ENCODE measurements at regions not wholly inside any gene's neighbourhood (a gene's known extent, or its start where the extent isn't known, plus 50 kb on each side); places are given as distances from the start of the nearest gene placed in this dataset.

DNA sequence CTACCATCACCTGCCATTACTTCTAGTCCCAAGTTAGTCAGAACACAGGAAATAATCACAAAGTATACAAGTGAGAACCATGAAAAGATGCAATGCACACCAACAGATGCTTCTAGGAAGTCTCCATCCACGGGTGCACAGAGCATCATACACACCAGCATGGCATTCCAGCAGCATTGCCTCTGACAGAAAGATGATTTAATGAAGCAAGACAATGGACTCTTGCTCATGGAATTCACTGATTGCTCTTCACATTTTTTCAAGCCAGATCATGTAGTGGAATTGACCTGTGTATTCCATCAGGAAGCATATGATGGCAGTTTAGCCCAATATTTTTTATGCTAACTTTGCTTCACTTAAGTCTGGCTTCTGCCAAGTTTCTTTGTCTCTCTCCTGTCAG lies 406.3 kb upstream of the RGS17 start:
- TF ChIP-seq, protein P1, sequence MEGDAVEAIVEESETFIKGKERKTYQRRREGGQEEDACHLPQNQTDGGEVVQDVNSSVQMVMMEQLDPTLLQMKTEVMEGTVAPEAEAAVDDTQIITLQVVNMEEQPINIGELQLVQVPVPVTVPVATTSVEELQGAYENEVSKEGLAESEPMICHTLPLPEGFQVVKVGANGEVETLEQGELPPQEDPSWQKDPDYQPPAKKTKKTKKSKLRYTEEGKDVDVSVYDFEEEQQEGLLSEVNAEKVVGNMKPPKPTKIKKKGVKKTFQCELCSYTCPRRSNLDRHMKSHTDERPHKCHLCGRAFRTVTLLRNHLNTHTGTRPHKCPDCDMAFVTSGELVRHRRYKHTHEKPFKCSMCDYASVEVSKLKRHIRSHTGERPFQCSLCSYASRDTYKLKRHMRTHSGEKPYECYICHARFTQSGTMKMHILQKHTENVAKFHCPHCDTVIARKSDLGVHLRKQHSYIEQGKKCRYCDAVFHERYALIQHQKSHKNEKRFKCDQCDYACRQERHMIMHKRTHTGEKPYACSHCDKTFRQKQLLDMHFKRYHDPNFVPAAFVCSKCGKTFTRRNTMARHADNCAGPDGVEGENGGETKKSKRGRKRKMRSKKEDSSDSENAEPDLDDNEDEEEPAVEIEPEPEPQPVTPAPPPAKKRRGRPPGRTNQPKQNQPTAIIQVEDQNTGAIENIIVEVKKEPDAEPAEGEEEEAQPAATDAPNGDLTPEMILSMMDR (IDR thresholded peaks at IDR 0.05): no peak
- no peak for TF ChIP-seq POLR2A (IDR thresholded peaks at IDR 0.05)
- intact Hi-C loops (cut with DNase I; ENCODE audit: low total_unique reads): no loop called here
- H3K4me1 ChIP-seq: no peaks in the 10 kb centered on the region

DNA sequence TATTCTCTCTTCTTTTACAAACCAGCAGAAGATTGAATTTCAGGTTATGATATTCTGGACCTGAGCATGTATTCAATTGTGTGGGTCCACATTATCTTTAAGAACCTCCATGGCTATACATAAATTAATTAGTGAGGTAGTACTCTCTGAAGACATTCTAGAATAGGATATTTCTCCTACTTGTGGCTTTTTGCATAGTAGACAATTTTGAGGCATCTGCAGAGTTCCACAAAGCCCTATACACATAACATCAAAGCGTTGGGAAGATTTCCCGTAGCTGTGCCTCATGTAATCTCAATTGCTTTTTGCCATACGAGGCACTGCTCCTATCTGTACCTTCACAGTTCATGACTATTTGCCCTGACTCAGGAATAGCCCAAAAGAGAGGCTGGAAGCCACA lies 395.4 kb upstream of the RGS17 start:
- intact Hi-C loops (cut with DNase I; ENCODE audit: low total_unique reads): no loop called here
- Histone ChIP-seq H3K27me3 (no peaks in the 10 kb centered on the region), H3K9me3 (no peaks in the 10 kb centered on the region), H3K4me3 (no peak overlapping the region), H3K4me1 (no peaks in the 10 kb centered on the region), H3K36me3 (no peaks in the 10 kb centered on the region), H3K27ac (no peak overlapping the region)
- no peak for DNase-seq
- TF ChIP-seq, protein P1 (IDR thresholded peaks at IDR 0.05): no peak
- no peak for TF ChIP-seq POLR2A (IDR thresholded peaks at IDR 0.05)

More for the DNA sequence above, 406.3 kb upstream of the RGS17 start:
- no peak overlapping the region for H3K27ac ChIP-seq
- H3K27me3 ChIP-seq: no peaks in the 10 kb centered on the region
- H3K4me3 ChIP-seq: no peak overlapping the region
- no peaks in the 10 kb centered on the region for H3K9me3 ChIP-seq
- H3K36me3 ChIP-seq: no peaks in the 10 kb centered on the region
- DNase-seq: no peak

DNA sequence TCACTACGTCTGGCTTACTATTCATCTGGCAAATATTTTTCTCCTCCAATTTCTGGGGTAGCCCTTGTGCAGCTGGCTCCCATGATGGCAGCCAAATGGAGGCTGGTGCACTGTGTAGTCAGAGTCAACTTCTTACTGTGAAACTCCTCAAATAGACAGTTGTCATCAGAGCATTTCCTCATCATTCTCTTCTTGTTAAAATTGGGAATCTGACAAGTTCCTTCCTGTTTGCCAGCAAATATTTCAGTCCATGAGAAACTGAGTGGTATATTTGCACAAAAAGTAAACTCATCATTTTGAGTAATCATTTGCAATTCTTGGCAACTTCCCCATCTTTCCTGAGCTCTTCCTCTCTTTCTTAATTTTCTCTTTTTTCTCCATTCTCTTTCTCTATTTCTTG lies 394.9 kb upstream of the RGS17 start:
- TF ChIP-seq, protein P1 (IDR thresholded peaks at IDR 0.05): no peak
- no peak for TF ChIP-seq POLR2A (IDR thresholded peaks at IDR 0.05)
- Histone ChIP-seq H3K9me3 (no peaks in the 10 kb centered on the region), H3K27me3 (no peaks in the 10 kb centered on the region), H3K4me3 (no peak overlapping the region), H3K27ac (no peak overlapping the region), H3K4me1 (no peaks in the 10 kb centered on the region), H3K36me3 (no peaks in the 10 kb centered on the region)
- intact Hi-C loops (cut with DNase I; ENCODE audit: low total_unique reads): no loop called here
- no peak for DNase-seq

DNA sequence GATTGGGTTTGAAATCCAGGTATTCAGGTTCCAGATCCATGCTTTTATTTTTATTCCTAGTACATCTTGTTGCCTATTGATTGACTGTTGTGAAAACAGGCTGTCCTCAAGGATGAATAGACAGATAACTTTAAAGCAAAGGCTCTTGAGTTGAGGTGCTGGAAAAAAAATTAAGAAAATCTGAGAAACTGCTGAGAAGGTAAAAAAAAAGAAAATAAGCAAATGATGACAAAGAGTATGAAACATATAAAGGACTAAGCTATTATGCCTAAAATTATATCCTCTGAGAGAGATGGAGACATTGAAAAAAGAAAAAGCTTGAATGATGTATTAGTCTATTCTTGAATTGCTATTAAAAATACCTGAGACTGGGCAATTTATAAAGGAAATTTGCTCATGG lies 392.3 kb upstream of the RGS17 start:
- intact Hi-C loops (cut with DNase I; ENCODE audit: low total_unique reads): no loop called here
- DNase-seq: no peak
- Histone ChIP-seq H3K27ac (no peak overlapping the region), H3K4me3 (no peak overlapping the region), H3K36me3 (no peaks in the 10 kb centered on the region), H3K27me3 (no peaks in the 10 kb centered on the region), H3K9me3 (no peaks in the 10 kb centered on the region), H3K4me1 (no peaks in the 10 kb centered on the region)
- TF ChIP-seq POLR2A (IDR thresholded peaks at IDR 0.05): no peak
- TF ChIP-seq, protein P1 (IDR thresholded peaks at IDR 0.05): no peak

DNA sequence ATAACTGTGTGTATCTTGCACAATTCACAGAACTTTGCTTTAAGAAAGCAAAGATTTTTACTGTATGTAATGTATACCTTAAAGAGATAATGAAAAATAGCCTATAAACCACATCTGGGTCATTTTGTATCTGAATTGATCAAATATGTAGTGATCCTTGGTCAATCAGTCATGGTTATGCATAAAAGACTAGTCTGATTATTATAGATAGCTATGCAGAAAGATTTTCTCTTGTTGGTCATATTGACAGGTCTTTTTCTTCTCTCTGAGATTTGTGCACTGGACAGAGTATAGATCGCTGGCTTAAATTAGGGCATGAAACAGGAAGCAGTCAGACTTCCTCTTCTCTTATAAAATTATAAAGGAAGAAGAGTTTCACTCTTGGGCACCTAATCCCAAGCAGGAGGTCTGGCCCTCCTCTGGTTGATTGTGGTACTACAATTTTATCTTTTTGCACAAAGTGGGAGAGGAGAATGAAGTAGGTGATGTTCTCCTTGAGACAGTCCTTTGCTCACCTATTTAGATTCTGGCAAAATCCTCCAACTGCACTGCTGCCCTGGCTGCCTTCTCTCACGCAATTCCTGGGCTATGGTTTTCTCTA lies 380.9 kb upstream of the RGS17 start:
- H3K4me1 ChIP-seq: no peaks in the 10 kb centered on the region
- H3K27ac ChIP-seq: no peak overlapping the region
- no peak overlapping the region for H3K4me3 ChIP-seq
- DNase-seq: no peak
- H3K27me3 ChIP-seq: no peaks in the 10 kb centered on the region
- no peaks in the 10 kb centered on the region for H3K36me3 ChIP-seq
- TF ChIP-seq, protein P1 (IDR thresholded peaks at IDR 0.05): peak in 3 of 4 experiments; percentile 29 to 39 (median 29)
- TF ChIP-seq POLR2A (IDR thresholded peaks at IDR 0.05): no peak
- intact Hi-C loops (cut with DNase I; ENCODE audit: low total_unique reads): no loop called here
- H3K9me3 ChIP-seq: no peaks in the 10 kb centered on the region
